K562 (cell line): ENCODE measurements at regions not wholly inside any gene's neighbourhood (a gene's known extent, or its start where the extent isn't known, plus 50 kb on each side); places are given as distances from the start of the nearest gene placed in this dataset.

ENCODE experiments used
- ATAC-seq: fragments of 200-7000 bp; cut with Tn5 transposase; 3 replicates; pipeline ENCODE4 v1.9.1; 2020; ENCODE audit warnings: moderate library complexity
- BruUV-seq: library from RNA; stranded (reverse); fragments of 400-500 nt; replicated peaks from 2 replicates; lab custom pipeline; 2021; lab: Mats Ljungman, UMichigan
- CTCF ChIA-PET: fragments of 300-600 bp; formaldehyde crosslinking; extraction: SDS; loops from one replicate; lab custom pipeline; 2021; ENCODE audit warnings: low intra/inter-chr PET ratio; lab: Yijun Ruan, JAX
- POLR2A ChIA-PET: fragments of 300-600, 350-650 bp; sonication (Branson Sonifier 250); formaldehyde crosslinking; extraction: SDS; loops from one replicate; lab custom pipeline; 2021; ENCODE audit warnings: antibody characterized with exemption, inconsistent platforms; lab: Yijun Ruan, JAX
- DNase-seq, 4 experiments: peaks; one replicate each; pipeline versions ENCODE4 v3.0.0 to v3.0.0-alpha.2; 2011 to 2018; ENCODE audit warnings: low spot score in 3 of 4, mixed read lengths in 3 of 4; ENCODE audit errors: extremely low read depth in 1 of 4
- FAIRE-seq: peaks from 2 replicates; lab custom pipeline; 2011; peaks lifted over from hg19 to GRCh38; lab: Jason Lieb, UNC
- H2AFZ ChIP-seq: 2 replicates; pipeline ENCODE4 v1.6.0; 2011; ENCODE audit warnings: low read depth, low read length, control low read depth, inconsistent platforms
- H3K27ac ChIP-seq: fragments of 200-600 bp; 3 replicates; pipeline ENCODE4 v1.8.0; 2011; ENCODE audit warnings: low read depth, mild to moderate bottlenecking, control low read depth, inconsistent platforms, low read length, moderate library complexity, mixed read lengths; ENCODE audit errors: extremely low read depth
- H3K27me3 ChIP-seq, 2 experiments: fragments of 300-600 bp in 1 of 2; 2 replicates in 1 of 2; 3 replicates in 1 of 2; pipeline versions ENCODE4 v1.6.0 to v1.8.0; 2011; ENCODE audit warnings: inconsistent platforms in 2 of 2, low read length in 2 of 2, mild to moderate bottlenecking in 1 of 2, mixed read lengths in 1 of 2, moderate library complexity in 1 of 2; ENCODE audit not compliant: control insufficient read depth in 2 of 2, insufficient read depth in 2 of 2
- H3K36me3 ChIP-seq: fragments of 300-600 bp; 3 replicates; pipeline ENCODE4 v1.8.0; 2011; ENCODE audit warnings: mild to moderate bottlenecking, low read length, inconsistent platforms; ENCODE audit not compliant: control insufficient read depth, insufficient read depth
- H3K4me1 ChIP-seq, 2 experiments: fragments of 200-600 bp in 1 of 2; replicated peaks in 1 of 2; 2 replicates in 1 of 2; 3 replicates in 1 of 2; pipeline versions ENCODE4 v1.5.1 to v1.8.0; 2011; ENCODE audit warnings: inconsistent platforms in 2 of 2, low read length in 2 of 2, mild to moderate bottlenecking in 1 of 2, mixed read lengths in 1 of 2, moderate library complexity in 1 of 2; ENCODE audit not compliant: control insufficient read depth in 2 of 2, insufficient read depth in 2 of 2
- H3K4me2 ChIP-seq: 2 replicates; pipeline ENCODE4 v1.6.1; 2011; ENCODE audit warnings: low read length, control low read depth, inconsistent platforms, mixed read lengths; ENCODE audit not compliant: insufficient read depth
- H3K4me3 ChIP-seq: fragments of 200-600 bp; sonication (generic), shearing (Covaris generic); 2 replicates; pipeline ENCODE4 v1.5.1; 2016; ENCODE audit warnings: control low read depth, inconsistent platforms
- H3K79me2 ChIP-seq: fragments of 200-600 bp; 3 replicates; pipeline ENCODE4 v1.8.0; 2011; ENCODE audit warnings: low read length, inconsistent platforms; ENCODE audit not compliant: control insufficient read depth, insufficient read depth
- H3K9ac ChIP-seq, 2 experiments: 2 replicates each; pipeline versions ENCODE4 v1.6.0 to v1.6.1; 2011; ENCODE audit warnings: low read depth in 2 of 2, low read length in 2 of 2, control low read depth in 1 of 2, inconsistent platforms in 1 of 2, mild to moderate bottlenecking in 1 of 2, mixed read lengths in 1 of 2; ENCODE audit not compliant: insufficient read depth in 1 of 2
- H3K9me1 ChIP-seq: one replicate; pipeline ENCODE4 v1.6.0; 2011; ENCODE audit warnings: inconsistent platforms, mild to moderate bottlenecking, low read length, moderate library complexity; ENCODE audit not compliant: control insufficient read depth, insufficient read depth
- H3K9me3 ChIP-seq: replicated peaks from 2 replicates; pipeline ENCODE4 v1.5.1; 2011; ENCODE audit warnings: low read depth, low read length, inconsistent platforms; ENCODE audit not compliant: control insufficient read depth, insufficient read depth
- H4K20me1 ChIP-seq: replicated peaks from 2 replicates; pipeline ENCODE4 v1.6.1; 2011; ENCODE audit warnings: low read length, inconsistent platforms, mixed read lengths; ENCODE audit not compliant: control insufficient read depth, insufficient read depth
- CSDE1 ChIP-seq, 2 experiments: fragments of 450-650 bp; IDR thresholded peaks; 2 replicates each; pipeline ENCODE4 v1.6.1; 2016; ENCODE audit warnings: mild to moderate bottlenecking in 1 of 2
- PTRF ChIP-seq: fragments of 450-650 bp; IDR thresholded peaks from 2 replicates; pipeline ENCODE4 v1.6.1; 2016; ENCODE audit warnings: mild to moderate bottlenecking, missing genetic modification characterization, missing compliant biosample characterization
- SPI1 ChIP-seq: IDR thresholded peaks from 2 replicates; pipeline ENCODE4 v1.6.1; 2011; ENCODE audit warnings: low read depth, low read length, control low read depth, borderline replicate concordance
- WGBS: fragments of 100-300 bp; shearing (Covaris generic); methylation state at CpG from one replicate; pipeline ENCODE4 v1.1.6; 2016; ENCODE audit warnings: low coverage, mixed read lengths; ENCODE audit not compliant: insufficient coverage; ENCODE audit errors: missing lambda C conversion rate; 5-methylcytosine and 5-hydroxymethylcytosine counted together
- in situ Hi-C: fragments of 300-500 bp; cut with MboI; formaldehyde crosslinking; loops from 4 replicates; pipeline ENCODE4 v1.15.0; 2018; ENCODE audit warnings: inconsistent platforms, mixed read lengths
- intact Hi-C: fragments of 100-400 bp; cut with micrococcal nuclease; formaldehyde crosslinking; loops from 2 replicates; pipeline ENCODE4 v1.14.2; 2022
- TF ChIP-seq, protein P1 (sequence below), 2 experiments: fragments of 450-650 bp in 1 of 2; sonication (generic) in 1 of 2; formaldehyde crosslinking in 1 of 2; IDR thresholded peaks; 2 replicates each; pipeline versions ENCODE4 v1.7.1 to v1.9.0; 2016 to 2022; ENCODE audit warnings: inconsistent platforms in 1 of 2, mild to moderate bottlenecking in 1 of 2, missing genetic modification reagents in 1 of 2

DNA sequence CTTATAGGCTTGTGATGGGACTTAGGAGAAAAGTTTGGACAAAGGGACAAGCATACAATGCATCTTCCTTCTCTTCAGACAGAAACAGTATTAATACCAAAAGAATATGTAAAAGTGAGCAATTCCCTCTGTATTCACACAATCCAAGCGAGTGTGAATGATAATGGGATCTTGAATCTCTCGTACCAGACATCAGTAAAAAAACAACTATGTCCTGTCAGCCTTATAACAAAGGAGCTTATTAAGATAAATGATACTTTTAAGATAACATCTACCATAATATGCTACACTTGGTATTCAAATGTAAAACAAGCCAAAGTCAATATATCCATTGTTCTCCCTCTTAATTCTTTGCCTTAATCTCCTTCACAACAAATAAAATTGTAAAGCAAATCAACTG is 288.6 kb upstream of the CNTN6 start (continued):
- no peak for TF ChIP-seq PTRF (tag)
- TF ChIP-seq, all 486 proteins: peak for 0

DNA sequence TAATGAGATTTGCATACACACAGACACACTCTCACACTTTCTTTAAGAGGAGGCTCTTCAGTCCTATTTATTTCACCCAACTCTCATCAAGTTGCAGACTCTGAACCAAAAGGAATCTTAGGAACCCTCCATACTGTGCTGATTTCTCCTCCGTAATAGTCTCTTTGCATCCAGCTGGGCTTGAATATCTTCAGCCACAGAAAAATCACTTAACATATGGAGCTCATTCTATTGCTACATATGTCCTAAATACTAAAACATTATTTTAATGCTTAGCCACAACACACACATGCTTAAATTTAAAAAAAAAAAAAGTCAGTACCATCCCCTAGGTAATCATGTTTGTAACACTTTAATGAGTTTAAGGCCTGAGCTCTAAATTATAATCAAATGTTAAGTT is 287.5 kb upstream of the CNTN6 start:
- H3K79me2 ChIP-seq, result no peaks in the 10 kb centered on the region
- ATAC-seq (no peak), DNase-seq (no peak), FAIRE-seq (no peak)
- H3K4me1 ChIP-seq, result no peaks in the 10 kb centered on the region
- intact Hi-C loops, result no loop called here
- 0% methylated on average over 1 of the region's 1 CpG for WGBS
- in situ Hi-C loops, result no loop called here
- no peak overlapping the region for H3K4me2 ChIP-seq
- no peaks in the 10 kb centered on the region for H3K9me1 ChIP-seq
- ChIA-PET POLR2A (no interaction called here), CTCF (no interaction called here)
- no peaks in the 10 kb centered on the region; the same call in none of the 2 replicates for H3K9me3 ChIP-seq
- BruUV-seq, result no TSS peak
- no peak overlapping the region for H3K9ac ChIP-seq
- no peaks in the 10 kb centered on the region for H3K27me3 ChIP-seq
- H3K27ac ChIP-seq, result no peak overlapping the region
- H2AFZ ChIP-seq, result no peak overlapping the region
- no peaks in the 10 kb centered on the region for H3K36me3 ChIP-seq
- no peaks in the 10 kb centered on the region for H4K20me1 ChIP-seq
- TF ChIP-seq CSDE1 (IDR thresholded peaks at IDR 0.05), result no peak
- H3K4me3 ChIP-seq, result no peak overlapping the region

DNA sequence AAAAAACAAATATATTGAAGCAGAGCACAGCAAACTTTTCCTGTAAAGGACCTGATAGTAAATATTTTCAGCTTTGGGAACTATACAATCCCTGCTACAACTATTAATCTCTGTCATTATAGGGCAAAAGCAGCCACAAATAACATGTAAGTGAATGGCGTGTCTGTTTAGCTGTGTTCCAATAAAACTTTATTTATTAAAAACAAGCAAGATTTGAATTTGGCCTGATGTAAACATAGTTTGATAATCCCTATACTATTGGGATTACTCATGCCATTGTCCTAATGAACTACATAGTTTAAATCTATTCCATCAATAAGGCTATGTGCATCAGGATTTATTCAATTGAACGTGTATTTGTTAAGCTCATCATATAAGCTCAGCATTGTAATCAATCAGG is 286.8 kb upstream of the CNTN6 start:
- TF ChIP-seq, protein P1, sequence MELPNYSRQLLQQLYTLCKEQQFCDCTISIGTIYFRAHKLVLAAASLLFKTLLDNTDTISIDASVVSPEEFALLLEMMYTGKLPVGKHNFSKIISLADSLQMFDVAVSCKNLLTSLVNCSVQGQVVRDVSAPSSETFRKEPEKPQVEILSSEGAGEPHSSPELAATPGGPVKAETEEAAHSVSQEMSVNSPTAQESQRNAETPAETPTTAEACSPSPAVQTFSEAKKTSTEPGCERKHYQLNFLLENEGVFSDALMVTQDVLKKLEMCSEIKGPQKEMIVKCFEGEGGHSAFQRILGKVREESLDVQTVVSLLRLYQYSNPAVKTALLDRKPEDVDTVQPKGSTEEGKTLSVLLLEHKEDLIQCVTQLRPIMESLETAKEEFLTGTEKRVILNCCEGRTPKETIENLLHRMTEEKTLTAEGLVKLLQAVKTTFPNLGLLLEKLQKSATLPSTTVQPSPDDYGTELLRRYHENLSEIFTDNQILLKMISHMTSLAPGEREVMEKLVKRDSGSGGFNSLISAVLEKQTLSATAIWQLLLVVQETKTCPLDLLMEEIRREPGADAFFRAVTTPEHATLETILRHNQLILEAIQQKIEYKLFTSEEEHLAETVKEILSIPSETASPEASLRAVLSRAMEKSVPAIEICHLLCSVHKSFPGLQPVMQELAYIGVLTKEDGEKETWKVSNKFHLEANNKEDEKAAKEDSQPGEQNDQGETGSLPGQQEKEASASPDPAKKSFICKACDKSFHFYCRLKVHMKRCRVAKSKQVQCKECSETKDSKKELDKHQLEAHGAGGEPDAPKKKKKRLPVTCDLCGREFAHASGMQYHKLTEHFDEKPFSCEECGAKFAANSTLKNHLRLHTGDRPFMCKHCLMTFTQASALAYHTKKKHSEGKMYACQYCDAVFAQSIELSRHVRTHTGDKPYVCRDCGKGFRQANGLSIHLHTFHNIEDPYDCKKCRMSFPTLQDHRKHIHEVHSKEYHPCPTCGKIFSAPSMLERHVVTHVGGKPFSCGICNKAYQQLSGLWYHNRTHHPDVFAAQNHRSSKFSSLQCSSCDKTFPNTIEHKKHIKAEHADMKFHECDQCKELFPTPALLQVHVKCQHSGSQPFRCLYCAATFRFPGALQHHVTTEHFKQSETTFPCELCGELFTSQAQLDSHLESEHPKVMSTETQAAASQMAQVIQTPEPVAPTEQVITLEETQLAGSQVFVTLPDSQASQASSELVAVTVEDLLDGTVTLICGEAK (IDR thresholded peaks at IDR 0.05), result peak; percentile 68
- TF ChIP-seq, protein P1 (CRISPR knock-in tag; IDR thresholded peaks at IDR 0.05), result 0 out of 2 replicates have a peak, but pooled peaks have one; percentile 32
- no peak for TF ChIP-seq SPI1
- TF ChIP-seq, all 486 proteins: peak for 1
- H2AFZ ChIP-seq, result no peak overlapping the region
- no peaks in the 10 kb centered on the region for H3K27me3 ChIP-seq
- ATAC-seq (no peak), DNase-seq (no peak), FAIRE-seq (no peak)
- H3K79me2 ChIP-seq, result no peaks in the 10 kb centered on the region
- intact Hi-C loops (no loop called here), in situ Hi-C loops (no loop called here)
- no peak overlapping the region for H3K9ac ChIP-seq
- no peaks in the 10 kb centered on the region for H3K4me1 ChIP-seq
- no peak overlapping the region for H3K4me2 ChIP-seq
- no peak overlapping the region for H3K4me3 ChIP-seq
- H3K9me3 ChIP-seq, result no peaks in the 10 kb centered on the region; the same call in 1 of the 2 replicates
- no TSS peak for BruUV-seq
- no peaks in the 10 kb centered on the region for H3K36me3 ChIP-seq
- 2% methylated on average over 2 of the region's 2 CpGs for WGBS
- no peak overlapping the region for H3K27ac ChIP-seq
- no peaks in the 10 kb centered on the region for H3K9me1 ChIP-seq
- CTCF ChIA-PET, result no interaction called here
- POLR2A ChIA-PET, result interaction anchor here (1.3 kb wide), 1 partner anchor 11 kb away, joined by 3 read pairs; no protein-coding TSS in a partner anchor
- no peaks in the 10 kb centered on the region for H4K20me1 ChIP-seq
